ENCODE measurements at regions not wholly inside any gene's neighbourhood (a gene's known extent, or its start where the extent isn't known, plus 50 kb on each side); places are given as distances from the start of the nearest gene placed in this dataset.

- no peak overlapping the region for H3K4me3 ChIP-seq (ENCODE audit: low read depth, low read length)
- TF ChIP-seq CTCF (IDR thresholded peaks at IDR 0.05; ENCODE audit: insufficient read depth, low read length), result no peak
- no peak for DNase-seq (ENCODE audit: low read depth)
Measured at GRCh38 chr2:209049608-209050007, 374.2 kb upstream of the MAP2 start.

GRCh38 chr2:209062210-209062609 lies 361.6 kb upstream of the MAP2 start:
- H3K4me3 ChIP-seq (ENCODE audit: low read depth, low read length), result no peak overlapping the region
- DNase-seq (ENCODE audit: low read depth), result no peak
- no peak for TF ChIP-seq CTCF (IDR thresholded peaks at IDR 0.05; ENCODE audit: insufficient read depth, low read length)

- no peak for TF ChIP-seq CTCF (IDR thresholded peaks at IDR 0.05; ENCODE audit: insufficient read depth, low read length)
- no peak for DNase-seq (ENCODE audit: low read depth)
- H3K4me3 ChIP-seq (ENCODE audit: low read depth, low read length), result no peak overlapping the region
Measured at GRCh38 chr2:209070262-209070661, 353.6 kb upstream of the MAP2 start.

- no peak for TF ChIP-seq CTCF (IDR thresholded peaks at IDR 0.05; ENCODE audit: insufficient read depth, low read length)
- H3K4me3 ChIP-seq (ENCODE audit: low read depth, low read length), result no peak overlapping the region
- DNase-seq (ENCODE audit: low read depth), result no peak
Measured at GRCh38 chr2:209073151-209073550, 350.7 kb upstream of the MAP2 start.

- no peak overlapping the region for H3K4me3 ChIP-seq (ENCODE audit: low read depth, low read length)
- no peak for DNase-seq (ENCODE audit: low read depth)
- no peak for TF ChIP-seq CTCF (IDR thresholded peaks at IDR 0.05; ENCODE audit: insufficient read depth, low read length)
Measured at GRCh38 chr2:209074711-209075110, 349.1 kb upstream of the MAP2 start.

- H3K4me3 ChIP-seq (ENCODE audit: low read depth, low read length), result no peak overlapping the region
- DNase-seq (ENCODE audit: low read depth), result no peak
- no peak for TF ChIP-seq CTCF (IDR thresholded peaks at IDR 0.05; ENCODE audit: insufficient read depth, low read length)
Measured at GRCh38 chr2:209076151-209076550, 347.7 kb upstream of the MAP2 start.

GRCh38 chr2:209086761-209087160 lies 337.1 kb upstream of the MAP2 start:
- TF ChIP-seq CTCF (IDR thresholded peaks at IDR 0.05; ENCODE audit: insufficient read depth, low read length), result no peak
- no peak for DNase-seq (ENCODE audit: low read depth)

More at GRCh38 chr2:209086761-209087160, 337.1 kb upstream of the MAP2 start:
- H3K4me3 ChIP-seq (ENCODE audit: low read depth, low read length), result no peak overlapping the region

Data from fibroblast of the aortic adventitia (primary cell).